Gastrocnemius medialis (tissue), 4 donors: ENCODE measurements at regions not wholly inside any gene's neighbourhood (a gene's known extent, or its start where the extent isn't known, plus 50 kb on each side); places are given as distances from the start of the nearest gene placed in this dataset.

Source experiments
- ATAC-seq, 2 donors: fragments of 150-250 bp; one replicate each; pipeline ENCODE4 v1.9.1; 2016
- DNase-seq, 2 donors: peaks; one replicate each; pipeline ENCODE4 v3.0.0-alpha.2; 2019
- H3K27ac ChIP-seq, 4 donors: fragments of 200-600 bp; sonication (generic); 1 replicate in 1 of 4; 2 replicates in 3 of 4; pipeline ENCODE4 v1.5.1; 2016 to 2018; ENCODE audit warnings: mild to moderate bottlenecking in 2 of 4, moderate library complexity in 1 of 4
- H3K27me3 ChIP-seq, 3 donors: fragments of 200-600 bp; sonication (generic) in 2 of 3; 1 replicate in 1 of 3; 2 replicates in 2 of 3; pipeline versions ENCODE4 v1.5.1 to v1.6.0; 2016 to 2019; ENCODE audit warnings: mild to moderate bottlenecking in 1 of 3, moderate library complexity in 1 of 3
- H3K36me3 ChIP-seq, 2 donors: fragments of 200-600 bp; sonication (generic) in 1 of 2; one replicate each; pipeline ENCODE4 v1.5.1; 2017 to 2018
- H3K4me1 ChIP-seq, 2 donors: fragments of 200-600 bp; sonication (generic) in 1 of 2; one replicate each; pipeline ENCODE4 v1.5.1; 2016 to 2017; ENCODE audit warnings: mild to moderate bottlenecking in 2 of 2
- H3K4me3 ChIP-seq, 4 donors: fragments of 200-600 bp; sonication (generic) in 3 of 4; 1 replicate in 1 of 4; 2 replicates in 3 of 4; pipeline ENCODE4 v1.5.1; 2016 to 2019; ENCODE audit warnings: mild to moderate bottlenecking in 2 of 4
- H3K9me3 ChIP-seq, 3 donors: fragments of 200-600 bp; sonication (generic) in 2 of 3; 1 replicate in 1 of 3; 2 replicates in 2 of 3; pipeline ENCODE4 v1.5.1; 2016 to 2019
- CTCF ChIP-seq, 5 experiments: fragments of 450-650 bp in 3 of 5; fragments of 200-600 bp in 2 of 5; sonication (generic) in 2 of 5; IDR thresholded peaks in 4 of 5; conservative IDR thresholded peaks in 1 of 5; 1 replicate in 4 of 5; 2 replicates in 1 of 5; pipeline ENCODE4 v1.5.1; 2016 to 2019; ENCODE audit warnings: antibody characterized with exemption in 5 of 5, mild to moderate bottlenecking in 3 of 5, moderate library complexity in 3 of 5
- POLR2A ChIP-seq, 2 donors: fragments of 450-650 bp; IDR thresholded peaks; one replicate each; pipeline ENCODE4 v1.6.1; 2017; ENCODE audit warnings: antibody characterized with exemption in 2 of 2, mild to moderate bottlenecking in 2 of 2, moderate library complexity in 2 of 2
- in situ Hi-C, 4 donors: fragments of 200-750 bp; cut with MboI; loops; one replicate each; pipeline versions ENCODE4 v1.15.0 to v1.8.0; 2017; ENCODE audit warnings: low sequenced_read_pairs in 4 of 4
- intact Hi-C: fragments of 100-400 bp; cut with DNase I; formaldehyde crosslinking; loops from one replicate; pipeline ENCODE4 v1.15.1; 2023; ENCODE audit warnings: low total_unique reads

DNA sequence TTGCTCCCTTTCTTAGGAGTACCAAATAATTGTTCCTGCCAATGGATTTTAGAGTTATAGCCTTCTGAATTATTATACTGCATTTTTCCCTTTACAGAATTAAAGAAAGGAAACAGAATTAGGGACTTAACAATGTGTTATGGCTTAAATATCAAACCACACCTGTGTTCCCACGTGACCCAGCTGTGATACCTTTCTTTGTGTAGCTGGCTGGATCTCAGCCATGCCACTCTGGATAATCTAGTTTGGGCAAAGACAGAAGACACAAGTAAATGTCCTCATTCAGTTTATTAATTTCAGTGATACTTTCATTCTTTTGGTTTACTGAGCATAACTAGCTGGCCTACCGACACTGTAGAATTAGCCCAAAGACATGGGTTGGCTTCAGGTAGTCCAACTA is 417.2 kb upstream of the ADAMTS16 start:
- Histone ChIP-seq H3K27me3 (no peaks in the 10 kb centered on the region), H3K4me3 (no peak overlapping the region), H3K36me3 (no peaks in the 10 kb centered on the region), H3K9me3 (no peaks in the 10 kb centered on the region), H3K4me1 (no peaks in the 10 kb centered on the region), H3K27ac (no peak overlapping the region)
- intact Hi-C loops (no loop called here), in situ Hi-C loops (no loop called here)
- DNase-seq: no peak
- TF ChIP-seq CTCF (IDR thresholded peaks at IDR 0.05 in 4 of 5, conservative IDR thresholded peaks at IDR 0.05 in 1 of 5) (no peak), POLR2A (IDR thresholded peaks at IDR 0.05) (no peak)
- no peak for ATAC-seq

GRCh38 chr5:4725594-4725993 is 414.5 kb upstream of the ADAMTS16 start:
- H3K4me3 ChIP-seq: no peak overlapping the region
- no peaks in the 10 kb centered on the region for H3K36me3 ChIP-seq
- H3K27me3 ChIP-seq: no peaks in the 10 kb centered on the region
- no peaks in the 10 kb centered on the region for H3K4me1 ChIP-seq
- no peaks in the 10 kb centered on the region for H3K9me3 ChIP-seq
- no peak for ATAC-seq
- no peak overlapping the region for H3K27ac ChIP-seq
- intact Hi-C loops: no loop called here
- DNase-seq: no peak
- no peak for TF ChIP-seq CTCF (IDR thresholded peaks at IDR 0.05 in 4 of 5, conservative IDR thresholded peaks at IDR 0.05 in 1 of 5)
- in situ Hi-C loops: no loop called here

GRCh38 chr5:4730279-4730678 is 409.9 kb upstream of the ADAMTS16 start:
- Histone ChIP-seq H3K27ac (no peak overlapping the region), H3K27me3 (no peaks in the 10 kb centered on the region), H3K4me1 (no peaks in the 10 kb centered on the region), H3K4me3 (no peak overlapping the region), H3K36me3 (no peaks in the 10 kb centered on the region), H3K9me3 (no peaks in the 10 kb centered on the region)
- TF ChIP-seq CTCF (IDR thresholded peaks at IDR 0.05 in 4 of 5, conservative IDR thresholded peaks at IDR 0.05 in 1 of 5): no peak
- no peak for TF ChIP-seq POLR2A (IDR thresholded peaks at IDR 0.05)
- in situ Hi-C loops: no loop called here
- DNase-seq (no peak), ATAC-seq (no peak)
- intact Hi-C loops: no loop called here

DNA sequence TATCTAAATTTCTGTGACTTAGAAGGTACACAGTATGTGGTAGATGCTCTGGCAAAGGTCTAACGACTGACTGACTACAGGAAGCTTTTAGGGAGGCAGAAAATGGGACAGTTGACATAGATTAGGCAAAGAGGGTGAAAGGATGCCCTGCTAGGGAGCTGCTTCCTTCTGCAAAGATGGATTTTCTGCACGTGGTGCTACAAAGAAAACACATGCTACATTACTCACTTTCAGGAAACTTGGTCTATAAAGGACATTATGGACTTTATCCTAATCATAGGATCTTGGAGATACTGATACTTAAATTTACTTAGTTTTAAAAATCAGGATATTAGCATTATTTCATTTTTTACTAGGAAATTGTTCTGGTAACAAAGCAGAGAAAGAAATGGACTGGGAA is 405.8 kb upstream of the ADAMTS16 start:
- Histone ChIP-seq H3K4me3 (no peak overlapping the region), H3K27me3 (no peaks in the 10 kb centered on the region), H3K36me3 (no peaks in the 10 kb centered on the region), H3K4me1 (no peaks in the 10 kb centered on the region), H3K9me3 (no peaks in the 10 kb centered on the region), H3K27ac (no peak overlapping the region)
- DNase-seq: no peak
- ATAC-seq: no peak
- in situ Hi-C loops: no loop called here
- intact Hi-C loops: no loop called here
- TF ChIP-seq CTCF (IDR thresholded peaks at IDR 0.05 in 4 of 5, conservative IDR thresholded peaks at IDR 0.05 in 1 of 5) (no peak), POLR2A (IDR thresholded peaks at IDR 0.05) (no peak)

DNA sequence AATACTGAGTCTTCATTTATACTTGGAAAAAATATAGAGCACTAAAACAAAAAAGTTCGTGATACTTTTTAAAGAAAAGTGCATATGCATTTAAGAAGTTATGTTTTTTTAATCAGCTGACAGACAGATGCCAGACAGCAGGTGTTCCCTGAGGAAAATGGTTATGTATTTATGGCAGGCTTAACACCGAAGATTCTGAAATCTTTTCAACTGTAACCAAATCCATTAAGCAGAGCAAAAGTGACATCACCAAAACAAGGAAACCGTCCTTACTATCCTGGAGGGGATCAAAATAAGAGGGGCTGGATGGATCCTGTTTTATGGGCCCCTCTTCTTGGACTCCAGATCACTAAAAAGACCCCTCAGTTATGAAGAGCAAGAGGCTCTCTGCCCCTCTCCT is 404.9 kb upstream of the ADAMTS16 start:
- intact Hi-C loops: no loop called here
- in situ Hi-C loops: no loop called here
- ATAC-seq: no peak

More for the DNA sequence above, 404.9 kb upstream of the ADAMTS16 start:
- Histone ChIP-seq H3K27me3 (no peaks in the 10 kb centered on the region), H3K4me3 (no peak overlapping the region), H3K4me1 (no peaks in the 10 kb centered on the region), H3K27ac (no peak overlapping the region), H3K36me3 (no peaks in the 10 kb centered on the region), H3K9me3 (no peaks in the 10 kb centered on the region)
- no peak for DNase-seq
- TF ChIP-seq POLR2A (IDR thresholded peaks at IDR 0.05): no peak
- no peak for TF ChIP-seq CTCF (IDR thresholded peaks at IDR 0.05 in 4 of 5, conservative IDR thresholded peaks at IDR 0.05 in 1 of 5)
